SK-N-SH (cell line): ENCODE measurements at regions not wholly inside any gene's neighbourhood (a gene's known extent, or its start where the extent isn't known, plus 50 kb on each side); places are given as distances from the start of the nearest gene placed in this dataset.

Experiments used
- CTCF ChIA-PET: fragments of 300-600, 350-600 bp; formaldehyde crosslinking; extraction: SDS; loops from one replicate; lab custom pipeline; 2021; lab: Yijun Ruan, JAX
- POLR2A ChIA-PET: fragments of 350-600 bp; sonication (Branson Sonifier 250); formaldehyde crosslinking; extraction: SDS; loops from one replicate; lab custom pipeline; 2020; ENCODE audit warnings: antibody characterized with exemption, inconsistent platforms; lab: Yijun Ruan, JAX
- DNase-seq: peaks from one replicate; pipeline ENCODE4 v3.0.0; 2012
- H2AFZ ChIP-seq: fragments of 200-600 bp; sonication (generic); 2 replicates; pipeline ENCODE4 v1.8.1; 2016; ENCODE audit warnings: antibody characterized with exemption, mild to moderate bottlenecking, low read depth
- H3F3A ChIP-seq: fragments of 200-600 bp; sonication (generic); replicated peaks from 2 replicates; pipeline ENCODE3; 2016; ENCODE audit warnings: antibody characterized with exemption, mild to moderate bottlenecking; ENCODE audit not compliant: insufficient read depth
- H3K27ac ChIP-seq, 2 experiments: fragments of 200-500 bp in 1 of 2; fragments of 200-600 bp in 1 of 2; sonication (Bioruptor generic) in 1 of 2; sonication (generic), shearing (Covaris generic) in 1 of 2; 2 replicates each; pipeline versions ENCODE4 v1.5.1 to v1.6.1; 2014 to 2016; ENCODE audit warnings: low read depth in 2 of 2, inconsistent platforms in 1 of 2, low read length in 1 of 2, mild to moderate bottlenecking in 1 of 2, mixed read lengths in 1 of 2
- H3K27me3 ChIP-seq: fragments of 200-600 bp; sonication (generic), shearing (Covaris generic); 2 replicates; pipeline ENCODE4 v1.6.1; 2016; ENCODE audit warnings: mixed run types; ENCODE audit not compliant: insufficient read depth
- H3K36me3 ChIP-seq, 2 experiments: fragments of 200-500 bp in 1 of 2; fragments of 200-600 bp in 1 of 2; sonication (Bioruptor generic) in 1 of 2; sonication (generic) in 1 of 2; replicated peaks in 1 of 2; 2 replicates each; pipeline versions ENCODE3 to v1.5.1; 2014 to 2016; ENCODE audit warnings: low read length in 1 of 2, mild to moderate bottlenecking in 1 of 2; ENCODE audit not compliant: insufficient read depth in 2 of 2, control insufficient read depth in 1 of 2
- H3K4me1 ChIP-seq, 2 experiments: fragments of 200-500 bp in 1 of 2; fragments of 200-600 bp in 1 of 2; sonication (Bioruptor generic) in 1 of 2; sonication (generic), shearing (Covaris generic) in 1 of 2; 2 replicates each; pipeline versions ENCODE4 v1.5.1 to v1.6.1; 2014 to 2016; ENCODE audit warnings: low read depth in 1 of 2, low read length in 1 of 2, mixed run types in 1 of 2; ENCODE audit not compliant: insufficient read depth in 2 of 2, control insufficient read depth in 1 of 2
- H3K4me2 ChIP-seq: fragments of 200-600 bp; sonication (generic), shearing (Covaris generic); 2 replicates; pipeline ENCODE4 v1.6.1; 2017; ENCODE audit warnings: mixed run types
- H3K4me3 ChIP-seq, 2 experiments: fragments of 200-500 bp in 1 of 2; fragments of 200-600 bp in 1 of 2; sonication (Bioruptor generic) in 1 of 2; sonication (generic), shearing (Covaris generic) in 1 of 2; 2 replicates each; pipeline versions ENCODE4 v1.5.1 to v1.8.1; 2014 to 2016; ENCODE audit warnings: low read depth in 2 of 2, inconsistent platforms in 1 of 2, low read length in 1 of 2, mild to moderate bottlenecking in 1 of 2, mixed read lengths in 1 of 2, moderate library complexity in 1 of 2
- H3K79me2 ChIP-seq: fragments of 200-600 bp; sonication (generic); 2 replicates; pipeline ENCODE4 v1.8.1; 2017; ENCODE audit warnings: mild to moderate bottlenecking; ENCODE audit not compliant: insufficient read depth
- H3K9ac ChIP-seq: fragments of 200-600 bp; sonication (generic); 2 replicates; pipeline ENCODE4 v1.6.1; 2017; ENCODE audit warnings: mixed run types
- H3K9me2 ChIP-seq: fragments of 200-600 bp; sonication (generic); 2 replicates; pipeline ENCODE4 v1.6.1; 2017; ENCODE audit warnings: mixed run types
- H3K9me3 ChIP-seq: fragments of 200-600 bp; sonication (generic); 2 replicates; pipeline ENCODE4 v1.6.1; 2017; ENCODE audit warnings: mixed run types, mild to moderate bottlenecking, moderate library complexity
- H4K20me1 ChIP-seq: fragments of 200-600 bp; sonication (generic); 2 replicates; pipeline ENCODE4 v1.6.1; 2017; ENCODE audit warnings: mild to moderate bottlenecking, mixed run types; ENCODE audit not compliant: insufficient read depth
- CHD2 ChIP-seq: fragments of 150-350 bp; IDR thresholded peaks from 2 replicates; pipeline ENCODE4 v1.6.1; 2018; ENCODE audit warnings: low read length; ENCODE audit not compliant: partially characterized antibody
- ELF1 ChIP-seq: IDR thresholded peaks from 2 replicates; pipeline ENCODE4 v1.4.0; 2012
- EP300 ChIP-seq, 2 experiments: IDR thresholded peaks; 2 replicates each; pipeline versions ENCODE4 v1.4.0 to v1.6.1; 2012; ENCODE audit warnings: borderline replicate concordance in 1 of 2, low read depth in 1 of 2, low read length in 1 of 2
- EZH2phosphoT487 ChIP-seq: fragments of 200-600 bp; sonication (generic); IDR thresholded peaks from 2 replicates; pipeline ENCODE4 v1.6.1; 2017; ENCODE audit warnings: low read depth, mixed run types, mild to moderate bottlenecking, antibody characterized with exemption, moderate library complexity, borderline replicate concordance
- FOXJ3 ChIP-seq: sonication (generic); formaldehyde crosslinking; IDR thresholded peaks from 2 replicates; pipeline ENCODE4 v1.5.1; 2020; ENCODE audit warnings: mild to moderate bottlenecking, missing genetic modification reagents
- FOXM1 ChIP-seq: IDR thresholded peaks from 2 replicates; pipeline ENCODE4 v1.4.0; 2012; ENCODE audit warnings: low read depth, mild to moderate bottlenecking
- JUND ChIP-seq: IDR thresholded peaks from 2 replicates; pipeline ENCODE4 v1.4.0; 2012
- MAX ChIP-seq: IDR thresholded peaks from 2 replicates; pipeline ENCODE4 v1.4.0; 2012; ENCODE audit warnings: low read depth
- MEF2A ChIP-seq: IDR thresholded peaks from 2 replicates; pipeline ENCODE4 v1.4.0; 2012; ENCODE audit warnings: low read depth, borderline replicate concordance
- POLR2AphosphoS5 ChIP-seq: IDR thresholded peaks from 2 replicates; pipeline ENCODE4 v1.6.1; 2012; ENCODE audit warnings: low read depth, low read length
- USF1 ChIP-seq: IDR thresholded peaks from 2 replicates; pipeline ENCODE4 v1.4.0; 2012; ENCODE audit warnings: low read depth, borderline replicate concordance
- ZBTB33 ChIP-seq: IDR thresholded peaks from 2 replicates; pipeline ENCODE4 v1.4.0; 2012; ENCODE audit warnings: low read depth, borderline replicate concordance
- WGBS: methylation state at CpG from one replicate; pipeline ENCODE4 v1.1.6; 2017; ENCODE audit warnings: low lambda C conversion rate; 5-methylcytosine and 5-hydroxymethylcytosine counted together
- TF ChIP-seq, protein P1 (sequence below): IDR thresholded peaks from 2 replicates; pipeline ENCODE4; 2012
- TF ChIP-seq, protein P2 (sequence below): fragments of 150-350 bp; IDR thresholded peaks from 2 replicates; pipeline ENCODE4 v1.6.1; 2017; ENCODE audit warnings: antibody characterized with exemption, low read length, low read depth, borderline replicate concordance

DNA sequence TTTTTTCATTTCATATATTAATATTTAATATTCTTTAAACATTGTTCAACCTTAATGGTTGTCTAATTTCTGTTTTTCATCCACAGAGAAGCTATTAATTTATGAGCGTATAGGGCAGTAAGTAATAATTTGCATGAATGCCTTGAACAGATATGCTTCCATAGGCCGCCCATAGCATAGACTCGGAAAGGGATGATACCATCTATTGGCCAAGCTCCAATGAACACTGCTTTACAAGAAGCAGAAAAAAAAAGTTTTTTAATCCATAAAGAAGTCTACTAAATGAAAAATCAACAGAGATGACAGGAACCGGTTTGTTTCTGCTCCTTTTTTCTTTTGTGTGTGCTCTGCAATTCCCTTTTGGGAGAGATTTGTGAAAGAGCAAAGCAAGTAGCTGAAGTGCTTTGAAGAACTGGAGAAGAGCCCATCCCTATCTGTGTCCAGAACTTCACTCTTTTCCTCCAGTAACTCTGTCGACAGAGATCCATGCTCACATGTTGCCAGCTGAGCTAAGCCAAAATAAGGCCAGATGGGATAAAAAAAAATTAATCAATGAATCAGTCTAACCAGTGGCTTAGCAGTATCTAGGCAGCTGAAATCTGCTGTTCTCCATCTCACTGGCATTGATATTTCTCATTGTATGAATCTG lies 215.9 kb upstream of the SOX21 start:
- H3K9ac ChIP-seq, result no peak overlapping the region
- H3K27me3 ChIP-seq, result no peaks in the 10 kb centered on the region
- H3K4me3 ChIP-seq, result no peak overlapping the region
- no peaks in the 10 kb centered on the region for H4K20me1 ChIP-seq
- H2AFZ ChIP-seq, result no peak overlapping the region
- no peak overlapping the region for H3K4me2 ChIP-seq
- H3K9me3 ChIP-seq, result no peaks in the 10 kb centered on the region
- peak; percentile 24 for DNase-seq
- ChIA-PET POLR2A (no interaction called here), CTCF (interaction anchor here (1.1 kb wide), 1 partner anchor 364 kb away, joined by 3 read pairs; no protein-coding TSS in a partner anchor)
- H3K9me2 ChIP-seq, result no peaks in the 10 kb centered on the region
- H3K4me1 ChIP-seq, result no peaks in the 10 kb centered on the region
- TF ChIP-seq, protein P1, sequence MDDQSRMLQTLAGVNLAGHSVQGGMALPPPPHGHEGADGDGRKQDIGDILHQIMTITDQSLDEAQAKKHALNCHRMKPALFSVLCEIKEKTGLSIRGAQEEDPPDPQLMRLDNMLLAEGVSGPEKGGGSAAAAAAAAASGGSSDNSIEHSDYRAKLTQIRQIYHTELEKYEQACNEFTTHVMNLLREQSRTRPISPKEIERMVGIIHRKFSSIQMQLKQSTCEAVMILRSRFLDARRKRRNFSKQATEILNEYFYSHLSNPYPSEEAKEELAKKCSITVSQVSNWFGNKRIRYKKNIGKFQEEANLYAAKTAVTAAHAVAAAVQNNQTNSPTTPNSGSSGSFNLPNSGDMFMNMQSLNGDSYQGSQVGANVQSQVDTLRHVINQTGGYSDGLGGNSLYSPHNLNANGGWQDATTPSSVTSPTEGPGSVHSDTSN, result no peak
- TF ChIP-seq MEF2A (no peak), JUND (no peak), ELF1 (no peak), EZH2phosphoT487 (no peak), EP300 (IDR thresholded peaks at IDR 0.05; ENCODE audit: borderline replicate concordance in 1 of 2, low read depth in 1 of 2, low read length in 1 of 2) (no peak), POLR2AphosphoS5 (no peak), ZBTB33 (no peak), FOXJ3 (no peak), MAX (no peak), CHD2 (no peak), FOXM1 (no peak), USF1 (no peak)
- TF ChIP-seq, protein P2, sequence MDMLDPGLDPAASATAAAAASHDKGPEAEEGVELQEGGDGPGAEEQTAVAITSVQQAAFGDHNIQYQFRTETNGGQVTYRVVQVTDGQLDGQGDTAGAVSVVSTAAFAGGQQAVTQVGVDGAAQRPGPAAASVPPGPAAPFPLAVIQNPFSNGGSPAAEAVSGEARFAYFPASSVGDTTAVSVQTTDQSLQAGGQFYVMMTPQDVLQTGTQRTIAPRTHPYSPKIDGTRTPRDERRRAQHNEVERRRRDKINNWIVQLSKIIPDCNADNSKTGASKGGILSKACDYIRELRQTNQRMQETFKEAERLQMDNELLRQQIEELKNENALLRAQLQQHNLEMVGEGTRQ, result no peak
- no peaks in the 10 kb centered on the region for H3F3A ChIP-seq
- no peaks in the 10 kb centered on the region for H3K36me3 ChIP-seq
- H3K27ac ChIP-seq, result no peak overlapping the region
- WGBS, result 12% methylated on average over 5 of the region's 5 CpGs
- H3K79me2 ChIP-seq, result no peaks in the 10 kb centered on the region
